Upper lobe of left lung (tissue), 6 donors: ENCODE measurements at regions not wholly inside any gene's neighbourhood (a gene's known extent, or its start where the extent isn't known, plus 50 kb on each side); places are given as distances from the start of the nearest gene placed in this dataset.

Experiments
- ATAC-seq, 2 donors: fragments of 200-7000 bp; cut with Tn5 transposase; one replicate each; pipeline ENCODE4 v1.9.1; 2022; ENCODE audit warnings: mild to moderate bottlenecking in 2 of 2, moderate library complexity in 2 of 2; ENCODE audit not compliant: low FRiP score in 2 of 2
- DNase-seq, 2 donors: peaks; one replicate each; pipeline ENCODE4 v3.0.0-alpha.2; 2019 to 2020
- H3K27ac ChIP-seq, 4 donors: fragments of 200-600 bp; sonication (generic); one replicate each; pipeline ENCODE4 v1.5.1; 2016 to 2019
- H3K27me3 ChIP-seq, 4 donors: fragments of 200-600 bp; sonication (generic); one replicate each; pipeline ENCODE4 v1.5.1; 2017 to 2019
- H3K36me3 ChIP-seq, 4 donors: fragments of 200-600 bp; sonication (generic); one replicate each; pipeline ENCODE4 v1.5.1; 2016 to 2019
- H3K4me1 ChIP-seq, 4 donors: fragments of 200-600 bp; sonication (generic); one replicate each; pipeline ENCODE4 v1.5.1; 2018 to 2019
- H3K4me3 ChIP-seq, 4 donors: fragments of 200-600 bp; sonication (generic); one replicate each; pipeline ENCODE4 v1.5.1; 2017 to 2019; ENCODE audit warnings: mild to moderate bottlenecking in 2 of 4, moderate library complexity in 1 of 4
- H3K9me3 ChIP-seq, 4 donors: fragments of 200-600 bp; sonication (generic); one replicate each; pipeline ENCODE4 v1.5.1; 2018 to 2019
- EP300 ChIP-seq, 4 donors: sonication (generic); formaldehyde crosslinking; IDR thresholded peaks; one replicate each; pipeline ENCODE4 v1.5.1; 2017; ENCODE audit warnings: antibody characterized with exemption in 4 of 4, control low read depth in 2 of 4
- POLR2A ChIP-seq, 4 donors: fragments of 450-650 bp; IDR thresholded peaks; one replicate each; pipeline ENCODE4 v1.5.1; 2016 to 2017; ENCODE audit warnings: antibody characterized with exemption in 4 of 4, mild to moderate bottlenecking in 2 of 4
- POLR2AphosphoS5 ChIP-seq, 2 donors: sonication (generic); formaldehyde crosslinking; IDR thresholded peaks; one replicate each; pipeline ENCODE4 v1.5.1; 2017; ENCODE audit warnings: antibody characterized with exemption in 2 of 2
- WGBS, 2 donors: methylation state at CpG; one replicate each; pipeline ENCODE4 v1.1.5; 2017 to 2018; 5-methylcytosine and 5-hydroxymethylcytosine counted together
- TF ChIP-seq, protein P1 (sequence below), 6 experiments: fragments of 450-650 bp in 4 of 6; fragments of 200-600 bp in 2 of 6; sonication (generic) in 2 of 6; IDR thresholded peaks; one replicate each; pipeline ENCODE4 v1.5.1; 2016 to 2019; ENCODE audit warnings: antibody characterized with exemption in 6 of 6
- donor health status: DM: no; HTN: no; CAD: no; lungs with moderate emphysema.
- donor health status: DM: no; HTN: yes; CAD: no; lungs with severe emphysema.

DNA sequence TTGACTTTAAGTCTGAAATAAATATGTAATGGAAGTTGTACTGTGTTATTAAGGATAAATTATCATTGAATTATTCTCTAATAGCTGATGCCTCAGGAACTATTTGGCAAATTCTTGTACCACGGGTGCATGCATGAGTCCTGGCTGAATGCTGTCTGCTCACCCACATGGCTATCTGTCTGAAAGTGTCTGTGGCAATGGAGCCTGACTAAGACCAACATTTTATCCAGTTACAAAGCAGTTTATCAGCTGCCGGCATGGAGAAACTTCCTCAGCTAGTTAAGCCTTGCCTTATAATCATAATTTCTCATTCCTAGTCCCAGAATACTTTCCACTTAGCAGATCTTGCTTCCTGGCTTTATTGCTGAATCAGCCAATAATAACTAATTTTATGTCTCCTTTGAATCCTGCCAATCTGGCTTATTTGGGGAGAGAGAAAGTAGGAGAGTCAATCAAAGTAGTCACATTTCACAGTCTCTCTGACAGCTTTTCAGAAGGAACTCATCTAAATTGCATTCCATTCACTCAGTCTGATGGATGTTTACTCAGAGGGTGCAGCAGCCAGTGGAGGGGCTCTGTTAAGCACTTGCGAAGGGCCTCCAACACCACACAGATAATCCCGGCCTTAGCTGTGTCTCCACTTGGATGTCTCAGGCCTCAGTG is 280.6 kb upstream of the CLEC14A start:
- no peaks in the 10 kb centered on the region for H3K27me3 ChIP-seq
- no peaks in the 10 kb centered on the region for H3K4me1 ChIP-seq
- DNase-seq (no peak), ATAC-seq (no peak)
- no peaks in the 10 kb centered on the region for H3K36me3 ChIP-seq
- WGBS, 2 donors, result 71 to 84% methylated on average over 4 of the region's 4 CpGs
- TF ChIP-seq POLR2A (IDR thresholded peaks at IDR 0.05) (no peak), EP300 (IDR thresholded peaks at IDR 0.05) (no peak)
- TF ChIP-seq, protein P1, sequence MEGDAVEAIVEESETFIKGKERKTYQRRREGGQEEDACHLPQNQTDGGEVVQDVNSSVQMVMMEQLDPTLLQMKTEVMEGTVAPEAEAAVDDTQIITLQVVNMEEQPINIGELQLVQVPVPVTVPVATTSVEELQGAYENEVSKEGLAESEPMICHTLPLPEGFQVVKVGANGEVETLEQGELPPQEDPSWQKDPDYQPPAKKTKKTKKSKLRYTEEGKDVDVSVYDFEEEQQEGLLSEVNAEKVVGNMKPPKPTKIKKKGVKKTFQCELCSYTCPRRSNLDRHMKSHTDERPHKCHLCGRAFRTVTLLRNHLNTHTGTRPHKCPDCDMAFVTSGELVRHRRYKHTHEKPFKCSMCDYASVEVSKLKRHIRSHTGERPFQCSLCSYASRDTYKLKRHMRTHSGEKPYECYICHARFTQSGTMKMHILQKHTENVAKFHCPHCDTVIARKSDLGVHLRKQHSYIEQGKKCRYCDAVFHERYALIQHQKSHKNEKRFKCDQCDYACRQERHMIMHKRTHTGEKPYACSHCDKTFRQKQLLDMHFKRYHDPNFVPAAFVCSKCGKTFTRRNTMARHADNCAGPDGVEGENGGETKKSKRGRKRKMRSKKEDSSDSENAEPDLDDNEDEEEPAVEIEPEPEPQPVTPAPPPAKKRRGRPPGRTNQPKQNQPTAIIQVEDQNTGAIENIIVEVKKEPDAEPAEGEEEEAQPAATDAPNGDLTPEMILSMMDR (IDR thresholded peaks at IDR 0.05), result no peak
- H3K27ac ChIP-seq, result no peak overlapping the region
- no peaks in the 10 kb centered on the region for H3K9me3 ChIP-seq
- H3K4me3 ChIP-seq, result no peak overlapping the region

DNA sequence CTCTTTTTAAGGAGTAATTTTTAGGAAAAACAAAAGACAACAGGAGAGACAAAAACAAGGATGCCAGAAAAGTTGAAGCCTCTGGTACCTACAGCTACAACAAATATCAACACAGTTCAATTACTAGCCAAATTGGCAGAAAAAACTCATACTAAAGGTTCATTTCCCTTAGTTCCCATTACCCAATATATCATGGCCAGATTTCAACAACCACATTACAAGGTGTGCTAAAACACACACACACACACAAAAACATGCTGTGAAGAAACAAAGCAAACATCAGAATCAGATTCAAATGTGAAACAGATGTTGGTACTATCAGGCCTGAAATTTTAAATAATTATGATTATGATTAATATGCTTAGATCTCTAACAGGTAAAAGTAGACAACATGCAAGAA is 272.7 kb upstream of the CLEC14A start:
- Histone ChIP-seq H3K4me1 (no peaks in the 10 kb centered on the region), H3K4me3 (no peak overlapping the region), H3K27me3 (no peaks in the 10 kb centered on the region), H3K9me3 (no peaks in the 10 kb centered on the region), H3K36me3 (no peaks in the 10 kb centered on the region), H3K27ac (no peak overlapping the region)
- TF ChIP-seq POLR2A (IDR thresholded peaks at IDR 0.05) (no peak), POLR2AphosphoS5 (IDR thresholded peaks at IDR 0.05) (no peak), EP300 (IDR thresholded peaks at IDR 0.05) (no peak)
- TF ChIP-seq, protein P1 (IDR thresholded peaks at IDR 0.05), result no peak
- no peak for DNase-seq
- ATAC-seq, result no peak

DNA sequence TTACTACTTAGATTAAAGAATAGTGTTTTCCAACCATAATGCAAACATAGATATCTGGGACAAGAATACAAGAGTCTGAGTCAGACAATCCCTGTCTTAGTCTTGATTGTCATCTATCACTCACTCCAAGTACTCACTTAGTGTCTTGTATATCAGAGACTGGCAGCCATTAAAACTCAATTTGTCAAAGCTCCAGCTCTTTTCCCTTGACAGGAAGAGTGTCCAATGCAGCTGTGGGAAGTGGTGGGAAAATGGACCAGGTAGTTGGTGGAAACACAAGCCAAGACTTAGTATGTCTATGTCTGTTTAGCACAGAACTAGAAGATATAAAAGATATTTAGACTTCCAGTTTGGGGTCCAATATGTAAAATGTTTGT is 271.6 kb upstream of the CLEC14A start:
- no peak overlapping the region for H3K27ac ChIP-seq
- no peaks in the 10 kb centered on the region for H3K27me3 ChIP-seq
- no peaks in the 10 kb centered on the region for H3K9me3 ChIP-seq
- peaks cover 0 to 4% (median 0%) of the 10 kb centered on the region in 4 donors for H3K4me1 ChIP-seq
- ATAC-seq, result no peak
- no peak for TF ChIP-seq EP300 (IDR thresholded peaks at IDR 0.05)
- no peak for TF ChIP-seq POLR2A (IDR thresholded peaks at IDR 0.05)
- TF ChIP-seq, protein P1 (IDR thresholded peaks at IDR 0.05), result no peak
- no peak for TF ChIP-seq POLR2AphosphoS5 (IDR thresholded peaks at IDR 0.05)
- H3K36me3 ChIP-seq, result no peaks in the 10 kb centered on the region
- no peak overlapping the region for H3K4me3 ChIP-seq
- DNase-seq, result no peak

DNA sequence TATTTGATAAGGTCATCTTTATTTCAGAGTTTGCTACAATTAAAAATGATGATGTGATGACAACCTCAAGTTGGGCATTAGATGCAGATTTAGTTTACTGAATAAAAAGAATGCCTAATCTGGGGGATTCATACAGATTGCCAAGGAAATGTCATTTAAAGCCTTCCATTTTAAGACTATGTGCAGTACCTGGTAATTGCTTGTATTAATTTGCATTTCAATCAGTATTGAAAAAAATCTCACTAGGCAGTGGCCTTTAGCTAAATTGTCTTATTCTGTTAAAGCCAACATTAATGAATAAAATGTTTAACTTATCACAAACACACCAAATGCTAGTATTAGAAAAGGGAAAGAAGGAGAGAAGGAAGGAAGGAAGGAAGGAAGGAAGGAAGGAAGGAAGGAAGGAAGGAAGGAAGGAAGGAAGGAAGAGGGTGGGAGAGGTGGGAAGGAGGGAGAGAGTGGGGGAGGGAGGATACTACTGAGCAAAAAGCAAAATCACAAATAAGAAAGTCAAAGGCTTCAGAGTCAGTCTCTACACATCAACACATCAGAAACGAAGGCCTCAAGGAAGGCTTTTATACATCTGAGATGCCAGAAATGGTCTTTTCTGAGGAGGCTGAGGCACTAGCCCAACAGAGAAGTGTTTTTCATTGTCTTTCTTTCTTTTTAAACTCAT is 271.1 kb upstream of the CLEC14A start:
- Histone ChIP-seq H3K9me3 (no peaks in the 10 kb centered on the region), H3K36me3 (no peaks in the 10 kb centered on the region), H3K27me3 (no peaks in the 10 kb centered on the region), H3K27ac (no peak overlapping the region), H3K4me3 (no peak overlapping the region), H3K4me1 (peaks cover 0 to 4% (median 0%) of the 10 kb centered on the region in 4 donors)
- 80 to 86% methylated on average over 1 of the region's 1 CpG for WGBS, 2 donors
- ATAC-seq, result no peak
- no peak for DNase-seq
- no peak for TF ChIP-seq EP300 (IDR thresholded peaks at IDR 0.05)
- TF ChIP-seq POLR2A (IDR thresholded peaks at IDR 0.05), result no peak
- TF ChIP-seq POLR2AphosphoS5 (IDR thresholded peaks at IDR 0.05), result no peak
- TF ChIP-seq, protein P1 (IDR thresholded peaks at IDR 0.05), result no peak
